ENCODE measurements at regions not wholly inside any gene's neighbourhood (a gene's known extent, or its start where the extent isn't known, plus 50 kb on each side); places are given as distances from the start of the nearest gene placed in this dataset.
"Not testable (repeated sequence)": the region's sequence is repeated elsewhere in the genome, so short reads cannot be mapped to it uniquely, and the experiment has no call there.

DNA sequence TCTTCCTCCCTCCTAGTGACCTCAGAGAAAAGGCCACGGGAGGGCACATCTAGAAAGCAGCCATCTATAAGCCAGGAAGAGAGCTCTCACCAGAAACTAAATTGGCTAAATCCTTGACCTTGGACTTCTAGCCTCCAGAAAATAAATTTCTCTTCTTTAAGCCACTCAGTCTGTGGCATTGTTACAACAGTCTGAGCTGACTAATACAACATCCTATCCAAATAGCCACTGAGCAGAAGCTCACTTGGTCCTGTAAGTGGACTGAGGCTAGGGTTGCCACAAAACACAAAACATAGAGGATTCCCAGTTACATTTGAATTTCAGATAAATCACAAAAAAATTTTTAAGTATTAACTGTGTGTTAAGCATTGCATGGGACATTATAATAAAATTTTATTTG is 383.4 kb downstream of the MLLT3 start:
- no peak for DNase-seq

DNA sequence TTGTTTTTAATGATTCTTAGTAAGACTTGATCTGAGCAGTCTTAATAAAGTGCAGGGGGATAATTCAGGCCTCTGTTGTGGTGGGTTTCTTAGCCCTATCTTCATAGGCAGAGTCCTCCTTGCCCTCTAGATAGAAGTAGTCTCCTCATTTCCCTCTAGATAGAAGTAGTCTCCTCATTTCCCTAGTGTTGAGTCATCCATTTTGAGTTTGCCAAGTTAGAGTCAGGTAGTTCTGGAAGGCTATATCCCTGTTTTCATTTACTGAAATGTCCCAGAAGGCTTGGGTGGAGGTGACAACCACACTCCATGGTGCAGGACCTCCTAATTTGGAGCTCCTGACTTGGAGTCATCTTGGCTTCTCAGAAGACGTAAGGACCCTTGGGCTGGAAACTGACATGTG is 384.6 kb downstream of the MLLT3 start:
- no peak for DNase-seq

DNA sequence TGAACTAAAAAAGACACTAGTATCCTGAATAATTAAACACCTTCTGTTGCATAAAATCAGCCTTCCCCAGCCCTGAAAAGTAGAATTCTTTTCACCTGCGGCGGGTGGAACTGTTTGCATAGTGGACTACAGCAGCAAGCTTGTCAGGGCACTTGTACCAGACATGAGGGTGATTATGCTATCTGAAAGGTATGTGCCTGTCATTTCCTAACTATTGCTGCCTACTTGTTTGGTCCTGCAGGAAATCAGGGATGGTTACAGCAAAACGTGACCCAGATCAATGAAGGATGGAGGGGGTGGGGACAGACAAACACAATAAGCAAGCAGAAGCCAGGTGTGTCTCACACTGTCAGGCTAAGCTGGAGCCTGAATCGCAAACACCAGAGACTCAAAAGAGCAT is 385.6 kb downstream of the MLLT3 start:
- no peak for DNase-seq

DNA sequence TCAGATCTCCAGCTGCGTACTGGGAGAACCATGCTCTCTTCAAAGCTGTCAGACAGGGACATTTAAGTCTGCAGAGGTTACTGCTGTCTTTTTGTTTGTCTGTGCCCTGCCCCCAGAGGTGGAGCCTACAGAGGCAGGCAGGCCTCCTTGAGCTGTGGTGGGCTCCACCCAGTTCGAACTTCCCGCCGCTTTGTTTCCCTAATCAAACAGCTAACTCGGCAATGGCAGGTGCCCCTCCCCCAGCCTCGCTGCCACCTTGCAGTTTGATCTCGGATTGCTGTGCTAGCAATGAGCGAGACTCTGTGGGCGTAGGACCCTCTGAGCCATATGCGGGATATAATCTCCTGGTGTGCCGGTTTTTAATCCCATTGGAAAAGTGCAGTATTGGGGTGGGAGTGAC is 387.1 kb downstream of the MLLT3 start:
- not testable (repeated sequence) for DNase-seq

DNA sequence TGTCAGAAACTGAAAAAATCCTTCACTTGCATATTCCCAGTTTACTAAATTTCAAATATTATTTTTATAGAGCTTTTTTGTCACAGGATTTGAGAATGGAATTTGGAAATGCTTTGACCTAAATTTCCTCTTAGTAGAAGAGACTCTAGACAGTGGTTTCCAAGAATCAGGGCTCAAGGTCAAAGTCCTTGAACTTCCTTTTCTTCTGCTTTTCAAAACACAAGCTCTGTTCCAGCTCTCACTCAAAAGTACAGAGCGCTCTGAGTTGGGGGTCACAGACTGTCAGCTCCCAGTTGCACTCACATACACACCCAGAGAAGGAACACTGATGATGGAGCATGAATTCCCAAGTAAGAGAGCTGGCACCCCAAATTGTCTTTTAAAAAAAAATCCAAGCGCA is 394.2 kb downstream of the MLLT3 start:
- no peak for DNase-seq

DNA sequence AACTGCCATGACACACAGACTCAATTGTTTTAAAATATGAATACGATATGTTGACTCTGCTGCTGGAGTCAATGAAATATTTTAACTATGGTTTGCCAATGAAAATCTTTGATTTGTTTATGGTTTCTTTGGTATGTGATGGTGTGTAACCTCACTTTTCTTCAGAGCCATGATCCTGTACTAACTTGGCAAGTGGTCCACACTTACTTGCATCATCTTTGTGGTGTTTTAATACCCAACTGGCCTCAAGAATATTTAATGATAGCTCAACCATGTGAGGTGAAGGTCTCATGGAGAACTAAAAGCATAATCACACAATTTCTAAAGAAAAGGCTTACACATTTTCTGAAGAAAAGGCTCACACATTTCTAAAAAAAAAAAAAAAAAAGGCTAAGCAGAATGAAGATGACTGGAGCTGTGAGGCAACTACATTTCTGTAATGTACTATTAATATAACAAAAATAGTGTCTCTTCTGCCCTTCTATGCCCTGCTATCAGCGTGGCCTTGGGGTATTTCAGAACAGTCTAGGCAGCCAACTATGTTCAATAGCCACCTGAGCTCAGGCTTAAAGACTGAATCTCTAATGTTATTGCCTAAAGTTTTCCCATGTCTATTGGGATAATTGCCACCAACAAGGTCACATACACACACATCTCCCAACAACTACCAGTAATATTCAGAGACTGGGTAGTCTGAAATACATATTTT is 395.0 kb downstream of the MLLT3 start:
- no peak for DNase-seq

DNA sequence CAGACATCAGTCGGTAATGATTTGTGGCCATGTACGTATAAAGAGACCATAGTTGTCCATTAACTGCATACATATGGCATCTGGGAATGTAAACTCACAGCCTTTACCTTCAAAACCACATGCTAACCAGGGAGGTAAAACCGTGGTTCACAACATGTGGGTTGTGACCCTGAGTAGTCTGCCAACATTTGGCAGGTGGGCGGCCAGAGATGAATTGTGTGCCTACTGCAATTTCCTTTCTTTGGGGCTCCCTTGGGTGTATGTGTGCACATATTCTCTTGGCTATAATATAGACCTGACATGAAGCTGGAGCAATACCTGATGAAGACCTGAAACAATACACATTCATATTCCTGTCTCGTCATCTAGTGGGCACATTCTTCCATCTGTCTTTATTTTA is 396.0 kb downstream of the MLLT3 start:
- DNase-seq = no peak

DNA sequence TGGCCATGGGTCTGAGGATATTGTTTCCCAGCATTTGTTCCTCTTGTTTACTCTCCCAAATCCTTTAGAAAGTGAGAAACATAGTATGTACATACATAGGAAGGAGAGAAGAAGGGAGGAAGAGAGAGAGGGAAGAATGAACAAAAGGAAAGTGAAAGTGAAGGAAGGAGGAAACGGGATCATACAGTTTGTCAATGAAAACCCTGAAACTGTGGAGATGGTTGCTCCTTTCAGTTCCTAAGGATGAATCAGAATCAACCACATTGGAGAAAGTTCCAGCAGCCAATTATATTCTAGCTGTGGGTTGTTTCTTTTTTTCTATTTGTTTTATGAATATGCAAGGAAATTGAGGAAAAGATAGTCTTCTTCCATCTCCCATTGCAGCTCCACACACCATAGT is 396.5 kb downstream of the MLLT3 start:
- DNase-seq = no peak

DNA sequence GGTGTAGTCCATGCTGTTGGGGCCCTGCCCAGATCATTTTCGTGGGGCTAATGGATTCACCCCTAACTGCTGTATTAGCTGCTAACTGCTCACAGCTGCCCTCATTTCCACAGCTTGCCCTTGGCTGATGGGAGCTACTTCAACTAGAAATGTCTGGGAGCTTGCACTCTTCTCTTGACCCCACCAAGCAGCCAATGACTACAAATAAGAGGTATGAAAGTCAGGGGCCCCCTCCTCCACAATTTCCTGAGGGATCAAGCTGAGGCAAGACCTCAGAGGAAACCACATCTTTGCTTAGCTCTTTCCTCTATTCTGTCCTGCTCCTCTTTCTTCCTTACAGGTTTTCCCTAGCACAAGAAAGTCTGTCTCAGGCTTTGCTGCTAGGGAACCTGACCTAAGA is 397.5 kb downstream of the MLLT3 start:
- DNase-seq = no peak

DNA sequence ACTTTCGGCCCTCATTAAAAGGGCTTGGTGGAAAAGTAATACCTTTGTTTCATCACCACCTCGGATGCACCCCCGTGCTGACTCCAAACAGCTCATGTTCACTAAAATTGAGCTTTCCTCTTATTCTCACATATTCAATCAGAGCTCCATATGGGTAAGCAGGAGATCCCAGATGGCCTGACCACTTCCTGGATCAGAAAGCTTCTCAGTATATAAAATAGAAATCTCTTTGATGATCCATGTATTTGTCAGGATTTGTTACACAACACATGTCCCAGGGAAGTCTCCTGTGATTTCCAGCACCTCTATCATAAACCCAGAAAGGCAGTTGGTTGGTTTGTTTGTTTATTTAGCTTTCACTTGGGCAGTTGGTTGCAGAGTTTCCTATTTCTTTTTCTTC is 402.0 kb downstream of the MLLT3 start:
- DNase-seq = no peak

DNA sequence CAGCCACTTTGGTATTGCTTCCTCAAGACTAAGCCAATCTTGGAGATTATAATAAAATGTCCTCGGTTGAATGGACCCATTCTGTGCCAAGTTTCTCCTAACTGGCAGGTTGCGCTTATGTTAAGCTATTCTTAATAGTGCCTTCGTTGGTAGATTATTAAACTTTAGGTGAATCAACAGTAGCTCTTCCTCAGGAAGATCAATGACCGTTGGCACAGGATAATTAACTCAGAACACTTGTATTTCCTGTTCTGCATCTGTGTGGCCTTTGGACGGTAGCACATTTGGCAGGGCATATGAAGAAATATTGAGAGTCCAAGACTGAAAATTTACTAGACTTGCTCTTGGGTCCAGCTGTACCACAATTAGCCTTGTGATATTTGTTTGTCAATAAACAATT is 402.9 kb downstream of the MLLT3 start:
- no peak for DNase-seq

DNA sequence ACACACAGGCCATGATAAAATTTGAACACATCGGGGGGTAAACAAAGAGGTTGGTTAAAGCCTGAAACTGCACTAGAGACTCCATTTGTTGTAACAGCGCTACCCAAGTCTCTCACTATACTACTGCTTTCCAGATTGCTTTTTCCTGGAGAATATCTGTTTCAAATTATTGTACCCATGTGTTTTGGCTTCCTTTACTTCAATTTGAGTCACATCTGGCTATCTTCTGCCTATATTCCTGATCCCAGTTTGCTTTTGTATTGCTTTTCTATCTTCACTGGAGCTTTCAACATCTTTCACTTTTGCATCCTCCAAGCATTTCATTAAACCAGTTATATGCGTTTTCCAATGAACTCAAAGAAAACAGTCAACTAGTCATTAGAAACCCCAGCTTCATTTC is 404.7 kb downstream of the MLLT3 start:
- DNase-seq = peak; percentile 74

DNA sequence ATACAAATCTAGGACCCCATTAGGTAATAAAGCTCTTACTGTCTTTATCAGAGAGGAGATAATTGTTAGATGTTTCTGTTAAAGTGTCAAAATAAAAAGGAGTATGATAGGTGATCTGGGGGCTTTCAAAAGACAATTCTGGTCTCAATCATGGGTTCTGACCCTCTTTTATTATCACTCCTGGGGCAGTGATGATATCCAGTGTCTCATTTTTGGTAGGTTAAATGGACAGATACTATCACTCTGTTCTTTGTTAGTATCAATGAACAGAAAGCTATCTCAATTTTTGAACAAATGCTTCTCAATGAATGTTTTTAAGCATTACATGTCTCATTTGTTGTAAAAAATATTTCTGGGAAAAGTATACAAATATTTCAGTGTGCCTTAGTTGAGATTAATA is 405.9 kb downstream of the MLLT3 start:
- DNase-seq = no peak

DNA sequence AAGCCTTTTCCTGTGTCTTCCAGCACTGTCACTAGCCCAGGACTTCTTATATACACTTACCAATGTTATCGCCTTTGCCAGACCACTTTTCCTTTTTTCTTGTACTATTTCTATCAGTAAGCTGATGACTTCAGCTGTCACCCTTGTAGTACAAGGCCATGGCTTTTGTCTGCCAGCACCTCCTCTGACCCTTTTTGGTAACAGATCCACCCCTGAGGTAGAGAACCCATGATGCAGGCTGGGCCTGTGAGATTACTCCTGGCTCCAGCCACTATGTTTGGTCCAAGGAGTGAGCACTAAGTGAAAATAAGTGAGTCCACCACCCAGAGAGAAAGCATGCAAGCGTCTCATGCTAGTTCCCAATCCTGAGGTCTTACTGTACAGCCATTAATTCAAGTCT is 406.7 kb downstream of the MLLT3 start:
- no peak for DNase-seq

DNA sequence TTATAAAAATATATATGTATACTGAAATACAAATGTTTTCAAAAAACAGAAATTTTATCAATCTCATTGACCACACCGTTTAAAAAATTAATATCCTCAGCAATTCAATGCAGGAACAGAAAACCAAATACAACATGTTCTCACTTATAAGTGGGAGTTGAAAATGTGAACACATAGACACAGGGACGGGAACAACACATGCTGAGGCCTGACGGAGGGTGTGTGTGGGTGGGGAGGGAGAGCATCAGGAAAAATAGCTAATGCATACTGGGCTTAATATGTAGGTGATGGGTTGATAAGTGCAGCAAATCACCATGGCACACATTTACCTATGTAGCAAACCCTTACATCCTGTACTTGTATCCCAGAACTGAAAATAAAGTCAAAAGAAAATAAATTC is 409.5 kb downstream of the MLLT3 start:
- DNase-seq = no peak

DNA sequence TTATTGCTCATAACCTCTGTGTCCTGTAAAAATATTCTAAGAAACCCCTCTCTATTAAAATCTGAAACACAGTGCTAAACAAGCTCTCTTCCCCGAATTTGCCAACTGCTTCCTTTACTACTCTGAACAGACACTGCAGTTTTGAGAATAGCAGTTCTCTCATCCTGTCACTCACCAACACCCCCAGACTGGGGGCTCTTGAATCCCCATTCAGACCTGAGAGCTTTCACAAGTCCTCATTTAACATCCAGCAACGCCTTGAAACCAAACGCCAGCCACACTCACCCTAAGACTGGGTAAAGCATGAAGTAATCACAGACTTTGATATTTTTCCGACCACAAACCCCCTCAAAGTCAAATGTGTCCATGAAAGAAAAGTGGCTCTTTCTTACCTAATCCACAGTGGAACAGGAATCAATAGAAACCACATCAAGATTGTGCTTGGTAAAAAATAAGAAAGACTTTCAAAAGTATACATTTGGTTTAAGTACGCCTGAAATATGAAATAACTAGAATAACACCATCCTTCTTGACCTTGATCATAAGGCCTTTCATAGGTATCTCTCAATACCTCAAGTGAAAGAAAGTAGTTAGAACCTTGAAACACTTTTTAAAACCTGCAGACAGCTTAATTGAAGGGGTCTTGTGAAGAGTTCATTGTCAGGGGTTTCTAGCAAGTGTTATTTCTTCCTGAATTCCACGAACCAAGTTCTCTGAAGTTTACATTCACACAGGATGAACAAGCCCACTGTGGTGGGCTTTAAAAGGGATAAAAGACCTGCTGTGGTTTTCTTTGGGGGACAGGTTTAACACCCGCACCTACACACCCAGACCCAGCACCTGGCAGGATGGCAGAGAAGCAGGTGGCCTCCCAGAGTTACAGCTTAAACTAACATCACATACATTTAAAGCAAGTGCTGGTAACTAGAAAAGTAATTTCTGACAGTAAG is 412.6 kb downstream of the MLLT3 start:
- DNase-seq = no peak

DNA sequence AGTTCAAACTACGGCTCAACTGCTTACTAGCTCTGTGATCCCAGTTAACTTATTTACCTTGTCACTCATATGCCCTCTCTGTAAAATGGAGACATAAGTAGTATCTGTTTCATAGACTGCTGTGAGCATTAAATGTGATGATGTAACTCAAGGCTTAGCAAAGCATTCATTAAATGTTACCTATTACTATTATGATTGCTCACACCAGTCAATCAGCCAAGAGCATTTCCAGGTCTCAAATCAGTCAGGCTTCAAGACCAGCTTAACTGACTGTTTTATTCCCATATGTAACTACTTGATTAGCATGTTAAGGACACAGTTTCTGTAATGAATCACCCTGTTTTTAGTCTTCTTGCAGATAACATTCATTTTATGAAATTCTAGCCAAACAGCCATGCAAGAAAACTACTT is 413.3 kb downstream of the MLLT3 start:
- no peak for DNase-seq

DNA sequence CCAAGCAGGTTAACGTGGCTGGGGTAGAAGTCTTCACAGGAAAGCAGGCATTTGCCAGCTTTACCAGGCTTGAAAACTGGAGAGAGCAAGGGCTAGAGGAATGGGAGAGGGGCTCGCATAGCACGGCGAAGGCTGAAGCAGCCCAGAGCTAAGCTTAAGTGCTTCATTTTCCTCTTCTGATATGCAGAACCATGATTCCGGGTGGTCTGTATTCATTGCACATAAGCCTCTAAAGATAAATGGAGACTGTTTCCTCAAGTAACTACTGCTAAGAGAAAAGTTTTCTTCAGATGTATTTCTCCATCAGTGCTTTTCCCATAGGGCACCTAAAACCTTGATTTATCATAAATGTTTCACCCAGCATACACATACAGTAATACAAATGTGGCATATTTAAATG is 414.1 kb downstream of the MLLT3 start:
- DNase-seq = no peak

DNA sequence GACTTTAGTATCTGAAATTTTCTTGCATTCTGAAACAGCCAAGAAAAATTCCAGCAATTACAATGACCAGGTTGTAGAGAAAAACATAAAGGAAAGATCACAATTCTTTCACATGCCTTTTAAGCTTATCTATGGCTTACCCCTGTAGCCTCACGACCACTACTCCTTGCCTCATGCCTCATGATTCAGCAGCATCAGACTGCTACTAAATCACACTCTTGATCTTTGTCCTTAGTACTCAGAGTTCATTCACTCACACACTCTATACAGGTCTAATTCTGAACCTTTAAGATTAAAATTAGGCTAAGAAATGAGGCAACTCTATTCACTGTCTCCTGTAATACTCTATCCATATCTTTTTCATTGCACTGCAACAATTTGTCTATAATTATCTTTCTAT is 415.1 kb downstream of the MLLT3 start:
- no peak for DNase-seq

DNA sequence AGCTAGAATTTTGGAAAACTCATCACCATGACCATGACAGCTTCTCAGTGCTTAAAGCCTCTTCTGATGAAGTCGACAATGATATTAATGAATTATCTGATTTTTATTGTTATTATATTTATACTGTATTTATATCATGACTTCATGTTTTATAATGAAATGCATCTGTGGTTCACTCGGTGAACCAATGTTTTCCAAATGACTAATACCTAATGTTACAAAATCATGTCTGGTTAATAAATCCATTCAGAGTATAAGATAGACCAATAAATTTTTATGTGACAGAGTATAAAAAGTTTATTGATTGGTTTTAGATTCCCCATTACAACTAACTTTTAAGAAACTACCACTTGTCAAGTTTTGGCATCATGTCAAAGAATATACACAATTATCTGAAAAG is 416.5 kb downstream of the MLLT3 start:
- DNase-seq = no peak

DNA sequence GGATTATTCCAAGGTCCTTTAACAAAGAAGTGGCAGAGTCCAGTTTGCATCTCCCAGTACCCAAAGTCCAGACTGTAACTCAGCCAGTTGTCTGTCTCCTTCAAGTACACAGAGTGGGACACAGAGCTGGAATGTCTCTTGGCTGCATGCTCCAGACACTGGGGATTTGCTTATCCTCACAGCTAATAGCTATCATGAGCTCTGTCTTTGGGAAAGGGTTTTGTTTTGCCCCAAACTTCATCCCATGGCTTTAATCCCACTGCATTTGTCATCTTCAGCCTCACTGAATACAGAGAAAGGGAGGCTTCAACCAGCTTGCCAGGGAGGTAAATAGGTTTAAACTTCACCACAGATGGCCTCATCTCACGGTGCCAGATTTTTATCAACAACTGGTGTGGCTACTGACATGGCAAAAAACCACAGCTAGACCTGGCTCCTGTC is 412.2 kb upstream of the SLC24A2 start:
- no peak for DNase-seq

DNA sequence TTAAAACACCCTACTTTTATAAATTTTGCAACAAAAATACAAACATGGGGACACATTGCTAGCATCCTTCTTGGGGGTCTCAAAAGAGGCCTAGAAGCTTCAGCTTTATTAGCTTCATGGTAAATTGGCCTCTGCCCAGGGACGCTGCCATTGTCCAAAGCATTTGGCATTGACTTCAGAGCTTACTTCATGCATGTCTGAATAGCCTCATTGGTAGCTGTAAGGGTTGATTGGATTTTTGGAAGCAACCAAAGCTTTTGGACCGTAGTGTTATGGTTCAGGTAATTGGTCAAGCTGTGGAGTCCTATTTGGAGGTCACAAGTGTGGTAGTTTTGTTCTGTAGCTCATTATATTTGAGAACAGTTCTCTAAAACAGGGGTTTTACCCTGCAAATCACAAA is 411.7 kb upstream of the SLC24A2 start:
- DNase-seq = no peak

DNA sequence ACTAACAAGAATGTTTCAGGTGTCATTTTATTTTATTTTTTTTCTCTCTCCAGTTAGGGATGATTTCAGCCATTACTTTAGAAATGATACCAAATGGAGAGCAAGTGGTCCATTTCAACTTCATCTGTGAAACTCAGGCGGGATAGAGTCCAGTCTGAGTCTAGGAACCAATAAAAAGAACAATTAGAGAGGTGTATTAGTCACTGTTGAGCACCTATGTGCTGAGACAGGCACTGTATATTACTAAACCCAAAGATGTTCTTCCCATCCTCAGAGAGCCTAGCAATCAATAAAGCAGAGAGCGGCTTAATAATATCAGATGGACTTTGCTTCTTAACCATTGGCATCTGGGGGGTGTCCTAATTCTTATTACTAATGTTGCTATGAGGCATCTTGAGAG is 410.3 kb upstream of the SLC24A2 start:
- DNase-seq = no peak

Measured in skin of body (tissue), 1 donor.